Epithelial cell of prostate (primary cell): ENCODE measurements at regions not wholly inside any gene's neighbourhood (a gene's known extent, or its start where the extent isn't known, plus 50 kb on each side); places are given as distances from the start of the nearest gene placed in this dataset.
A peak's percentile ranks its signal among the peaks of the same experiment; 100 is the strongest.

ENCODE experiments used
- DNase-seq: peaks from one replicate; pipeline ENCODE4 v3.0.0-alpha.2; 2011; ENCODE audit warnings: low read depth, low spot score
- H3K27ac ChIP-seq: fragments of 450-650 bp; 2 replicates; pipeline ENCODE4 v1.5.1; 2017; ENCODE audit warnings: mild to moderate bottlenecking

DNA sequence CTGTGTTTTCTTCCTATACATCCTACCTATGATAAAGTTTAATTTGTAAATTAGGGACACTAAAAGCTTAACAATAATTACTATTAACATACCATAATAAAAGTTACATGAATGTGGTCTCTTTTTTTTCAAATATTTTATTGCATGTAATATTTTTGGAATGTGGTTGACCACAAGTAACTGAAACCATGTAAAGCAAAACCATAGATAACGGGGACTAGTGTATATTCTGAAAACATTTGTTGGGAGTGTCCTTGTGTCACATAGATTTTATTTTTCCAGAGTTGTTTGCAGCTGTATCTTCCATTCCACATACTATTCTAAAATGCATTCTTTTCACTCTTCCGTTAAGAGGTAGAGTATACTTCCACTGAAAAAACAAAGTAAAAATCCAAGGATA lies 200.4 kb downstream of the KIF18A start:
- no peak for DNase-seq
- H3K27ac ChIP-seq = no peak overlapping the region

DNA sequence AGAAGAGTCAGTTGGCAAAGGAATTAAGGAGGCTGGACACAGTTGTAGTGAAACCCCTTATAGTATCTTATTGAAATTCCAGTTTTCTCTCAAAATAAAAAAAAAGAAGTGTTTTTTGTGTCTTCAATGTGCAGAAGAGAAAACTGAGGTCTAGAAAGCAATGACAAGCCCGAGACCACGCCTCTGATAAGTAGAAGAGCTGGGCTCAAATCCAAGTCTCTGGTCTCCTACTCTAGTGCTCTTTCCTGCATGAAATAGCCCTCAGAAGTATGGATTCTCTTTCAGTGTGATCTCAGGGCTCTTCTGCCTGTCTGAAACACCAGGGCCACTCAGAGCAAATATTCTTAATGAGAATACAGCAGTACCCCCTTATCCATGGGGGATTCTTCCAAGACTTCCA lies 200.9 kb downstream of the KIF18A start:
- no peak for DNase-seq
- H3K27ac ChIP-seq = no peak overlapping the region

DNA sequence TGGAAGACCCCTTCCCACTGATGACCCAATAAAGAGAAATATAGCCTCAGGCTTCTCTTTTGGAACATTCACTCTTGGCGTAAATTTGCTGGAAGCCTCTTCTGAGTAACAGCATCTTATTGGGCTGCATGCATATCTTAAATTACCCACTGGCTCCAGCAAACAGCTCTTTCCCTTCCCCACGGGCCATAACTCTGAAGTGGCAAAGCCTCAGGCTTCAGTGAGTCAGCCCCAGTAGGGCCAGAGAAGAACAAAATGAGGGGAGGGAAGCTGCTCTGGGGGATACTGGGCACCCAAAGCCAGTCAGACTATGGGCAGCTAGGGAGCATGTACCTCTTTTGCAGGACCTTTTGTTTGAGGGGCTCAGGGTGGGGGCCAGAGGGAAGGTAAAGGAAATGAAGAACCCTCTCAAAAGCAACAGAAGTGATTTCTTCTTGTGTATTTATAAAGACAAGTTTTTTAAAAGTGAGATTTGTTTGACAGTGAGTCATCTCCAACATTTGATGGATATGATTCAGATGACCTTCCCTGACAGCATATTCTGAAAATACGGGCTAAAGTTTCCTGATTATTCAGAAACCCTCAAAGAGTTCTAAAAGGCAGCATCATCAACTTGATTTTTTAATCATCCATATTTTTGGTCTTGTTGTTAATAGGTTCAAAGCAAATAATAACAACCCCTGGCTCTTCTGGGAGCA lies 203.4 kb downstream of the KIF18A start:
- peak overlapping the region; percentile 13 for H3K27ac ChIP-seq
- no peak for DNase-seq

DNA sequence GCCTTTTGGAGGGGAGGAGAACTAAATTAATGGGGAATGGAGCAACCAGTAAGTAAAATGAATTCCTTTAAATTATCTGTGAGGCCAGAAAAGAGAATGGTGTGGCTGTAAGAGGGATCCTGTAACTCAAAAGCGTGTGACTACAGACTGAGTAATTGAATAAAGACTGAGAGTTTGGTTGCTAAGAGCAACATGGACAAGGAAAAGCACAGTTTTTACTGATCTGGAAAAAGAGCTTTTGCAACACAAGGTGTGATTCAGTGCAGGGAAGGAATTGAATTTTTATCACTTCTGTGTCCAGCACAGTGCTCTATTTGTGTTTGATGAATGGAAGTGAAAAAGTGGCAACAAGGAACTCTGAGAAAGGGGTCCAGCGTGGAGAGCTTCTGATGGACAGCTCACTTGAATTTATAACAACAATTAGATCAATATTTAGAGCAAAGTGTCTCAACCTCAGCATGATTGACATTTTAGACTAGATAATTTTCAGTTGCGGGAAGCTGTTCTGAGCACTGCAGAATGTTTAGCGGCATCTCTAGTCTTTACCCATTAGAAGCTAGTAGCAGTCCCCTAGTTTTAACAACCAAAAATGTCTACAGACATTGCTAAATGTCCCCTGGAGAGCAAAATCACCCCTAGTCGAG lies 202.8 kb upstream of the BDNF start:
- H3K27ac ChIP-seq = no peak overlapping the region
- no peak for DNase-seq

DNA sequence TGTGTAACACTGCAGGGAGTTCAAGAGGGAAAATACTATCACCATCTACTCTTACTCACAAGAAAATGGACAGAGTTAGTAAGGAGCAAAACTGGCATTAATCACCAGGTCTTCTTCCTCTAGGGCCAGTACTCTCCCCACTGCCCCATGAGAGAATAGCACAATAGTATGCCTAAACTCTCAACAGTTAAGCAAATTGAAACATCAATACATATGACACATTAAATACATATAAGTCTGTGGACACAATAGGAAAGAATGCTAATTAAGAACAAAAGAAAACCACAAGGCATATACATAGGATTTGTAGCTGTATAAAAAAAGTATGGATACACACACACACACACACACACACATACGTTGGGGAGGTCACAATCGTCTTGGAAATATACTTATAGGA lies 197.9 kb upstream of the BDNF start:
- DNase-seq = no peak
- no peak overlapping the region for H3K27ac ChIP-seq

DNA sequence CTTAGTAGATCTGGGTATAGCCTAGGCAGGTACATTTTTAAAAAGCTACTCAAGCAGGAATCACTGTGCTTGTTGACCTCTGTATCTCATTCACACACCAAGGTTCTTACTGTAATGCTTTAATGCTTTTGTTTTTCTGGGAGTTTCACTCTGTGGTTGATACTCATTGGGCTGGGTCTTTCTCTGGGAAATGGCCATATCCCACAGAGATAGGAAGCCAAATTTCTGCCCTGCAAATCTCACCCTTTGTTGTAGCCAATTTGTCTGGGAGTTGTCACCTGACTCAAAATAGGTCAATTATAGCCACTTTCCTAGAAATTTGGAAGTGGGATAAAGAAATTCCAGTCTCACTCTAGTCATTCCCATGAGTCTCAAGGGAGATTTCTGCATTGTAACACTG lies 195.8 kb upstream of the BDNF start:
- DNase-seq = no peak
- H3K27ac ChIP-seq = no peak overlapping the region

DNA sequence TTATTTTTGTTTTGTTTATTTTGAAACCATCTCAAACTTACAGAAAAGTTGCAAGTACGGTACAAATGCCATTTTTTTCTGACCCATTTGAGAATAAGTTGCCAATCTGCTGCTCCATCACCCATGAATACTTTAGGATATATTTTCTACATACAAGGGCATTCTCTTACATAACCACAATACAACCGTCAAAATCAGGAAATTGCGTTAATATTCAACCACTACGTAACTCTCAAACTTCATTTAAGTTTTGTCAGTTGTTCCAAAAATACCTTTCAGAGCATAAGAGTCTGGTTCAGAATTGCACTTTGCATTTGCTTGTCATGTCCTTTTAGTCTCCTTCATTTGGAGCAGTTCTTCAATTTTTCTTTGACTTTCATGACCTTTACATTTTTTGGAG lies 194.3 kb upstream of the BDNF start:
- no peak for DNase-seq
- no peak overlapping the region for H3K27ac ChIP-seq

DNA sequence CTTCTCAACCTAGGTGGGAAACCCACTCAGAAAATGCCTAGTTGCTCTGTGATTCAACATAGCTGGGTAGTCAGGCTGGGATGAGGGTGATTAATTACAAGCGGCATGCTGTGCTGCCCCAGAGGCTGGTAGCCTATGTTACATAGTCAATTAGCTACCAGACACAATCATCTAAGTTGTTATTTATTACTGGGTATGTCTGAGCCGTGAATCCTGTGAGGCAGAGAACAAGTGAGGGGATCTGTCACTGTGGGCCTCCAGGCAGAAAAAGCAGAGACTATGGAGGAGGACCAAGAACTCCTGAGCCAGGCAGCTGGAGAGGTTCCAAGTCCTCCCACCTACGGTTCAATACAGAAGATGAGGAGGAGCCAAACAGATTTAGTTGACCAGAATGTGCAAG lies 186.6 kb upstream of the BDNF start:
- DNase-seq = no peak

DNA sequence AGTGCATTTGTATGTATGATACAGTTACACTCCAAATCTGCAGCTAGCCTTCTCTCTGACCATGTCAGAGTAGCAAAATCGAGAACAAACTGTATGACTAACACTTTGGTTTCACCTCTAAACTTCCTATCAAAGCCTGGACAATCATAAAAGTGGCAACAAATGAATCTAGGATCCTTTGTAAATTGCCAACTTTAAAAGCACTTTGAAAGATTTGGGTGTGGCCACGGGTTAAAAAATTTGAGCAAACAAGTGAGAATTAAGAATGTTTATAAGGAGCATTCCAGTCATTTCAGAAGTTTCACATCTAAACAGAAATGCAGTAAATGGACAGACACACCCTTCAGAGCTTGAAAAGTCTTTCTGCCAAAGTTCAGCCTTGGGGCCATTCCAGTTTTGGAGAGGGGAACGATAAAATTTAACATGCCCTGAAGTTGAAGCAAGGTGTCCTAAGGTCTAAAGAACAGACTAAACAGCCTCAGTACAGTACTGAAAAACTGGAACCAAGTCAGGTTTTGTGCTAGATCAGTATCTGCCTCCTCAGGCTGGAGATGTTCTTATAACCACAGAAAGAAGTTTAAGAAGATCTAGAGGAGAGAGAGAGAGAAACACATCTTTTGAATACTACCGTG lies 181.9 kb upstream of the BDNF start:
- no peak for DNase-seq
- H3K27ac ChIP-seq = no peak overlapping the region

More for the DNA sequence above, 186.6 kb upstream of the BDNF start:
- no peak overlapping the region for H3K27ac ChIP-seq

DNA sequence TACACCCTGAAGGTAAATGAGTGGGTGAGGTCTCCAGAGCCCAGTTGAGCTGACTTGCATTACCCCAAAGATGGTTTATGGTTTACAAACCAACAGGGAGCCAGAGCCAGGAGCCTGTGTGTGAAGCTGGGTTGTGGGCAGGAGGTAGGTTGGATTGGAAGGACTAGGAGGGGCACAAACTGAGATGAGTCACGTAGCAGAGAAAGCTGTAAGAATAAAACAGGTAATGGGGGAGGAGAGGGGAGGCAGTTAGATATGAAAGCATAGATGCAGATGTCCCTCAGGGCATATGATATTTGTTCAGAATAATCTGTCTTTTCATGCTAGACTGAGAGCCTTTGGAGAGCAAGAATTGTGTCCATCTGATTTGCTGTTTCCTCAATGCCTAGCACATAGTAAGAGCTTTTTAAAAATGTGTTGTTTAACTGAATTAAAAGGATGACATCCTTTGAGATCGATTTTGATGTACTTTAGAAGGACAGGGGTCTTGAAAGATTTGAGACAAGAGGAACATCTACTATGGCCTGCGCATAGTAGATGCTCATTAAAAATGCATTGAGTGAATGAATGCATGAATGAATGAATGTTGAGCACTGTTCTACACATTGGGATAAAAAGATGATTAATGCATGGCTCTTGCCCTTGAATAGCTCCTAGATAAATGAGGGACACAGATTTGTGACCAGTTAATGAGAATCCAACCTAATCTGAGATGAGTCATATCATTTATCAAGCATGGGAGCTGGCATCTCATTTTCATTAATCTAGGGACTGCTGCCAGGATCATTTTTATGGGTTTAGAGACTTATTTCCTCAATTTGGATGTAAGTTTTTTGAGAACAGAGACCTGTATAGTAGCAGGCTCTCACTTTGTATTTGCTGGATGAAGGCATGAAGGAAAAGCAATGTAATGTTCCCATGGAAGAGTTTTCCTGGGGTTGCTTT lies 175.8 kb upstream of the BDNF start:
- no peak overlapping the region for H3K27ac ChIP-seq
- DNase-seq = no peak

DNA sequence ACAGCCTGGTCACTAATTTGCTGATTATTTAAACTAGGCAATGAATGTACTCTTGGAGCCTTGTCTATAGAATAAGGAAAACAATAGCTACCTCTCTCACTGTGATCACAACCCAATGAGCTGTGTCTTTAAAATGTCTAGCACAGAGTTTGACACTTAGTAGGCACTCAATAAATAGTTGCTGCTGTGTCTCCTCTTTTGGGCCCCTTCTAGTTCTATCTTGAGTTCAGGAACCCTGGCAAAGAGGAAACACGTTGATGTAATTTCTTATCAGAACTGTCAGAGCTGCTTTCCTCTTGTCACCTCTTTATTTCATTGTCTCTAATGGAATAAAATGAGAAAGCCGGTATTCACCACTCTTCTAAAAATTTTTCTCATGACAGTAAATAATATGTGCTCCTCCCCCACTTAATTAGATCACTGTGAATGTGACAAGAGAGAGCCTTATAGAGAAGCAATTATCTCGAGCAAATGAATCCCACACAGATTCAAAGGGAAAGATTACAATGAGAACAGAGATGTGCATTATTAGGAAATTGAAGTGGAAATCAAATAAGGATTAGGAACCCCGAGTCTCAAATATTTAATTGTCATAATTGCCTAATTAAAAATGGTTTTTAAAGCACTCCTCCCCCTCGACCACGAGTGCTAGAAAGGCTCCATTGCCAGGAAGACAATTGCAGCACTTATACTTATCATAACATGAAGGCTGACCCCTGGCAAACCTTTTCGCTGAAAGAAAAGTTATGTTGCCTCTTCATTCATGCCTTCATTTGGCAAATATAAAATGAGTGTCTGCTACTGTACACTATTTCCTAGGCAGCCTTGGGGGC lies 175.0 kb upstream of the BDNF start:
- H3K27ac ChIP-seq = no peak overlapping the region
- no peak for DNase-seq

DNA sequence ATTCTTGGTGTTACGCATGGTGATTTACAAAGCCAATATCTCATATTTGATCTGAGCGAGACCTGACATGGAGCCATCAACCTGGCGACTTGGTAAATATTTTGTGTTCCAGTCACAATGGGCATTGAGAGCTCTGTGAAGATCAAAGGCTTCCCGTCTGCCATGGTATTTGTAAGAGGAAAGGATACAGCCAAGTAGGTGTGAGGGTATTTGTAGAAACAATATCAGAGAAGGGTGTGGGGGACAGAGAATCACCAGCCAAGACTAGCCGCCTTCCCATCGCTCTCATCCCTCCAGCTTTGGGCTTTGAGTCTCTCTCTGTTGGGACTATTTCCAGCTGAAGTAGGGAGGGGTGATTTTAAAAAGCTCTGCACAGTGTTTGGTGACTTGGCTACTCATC lies 173.4 kb upstream of the BDNF start:
- DNase-seq = no peak
- H3K27ac ChIP-seq = no peak overlapping the region

DNA sequence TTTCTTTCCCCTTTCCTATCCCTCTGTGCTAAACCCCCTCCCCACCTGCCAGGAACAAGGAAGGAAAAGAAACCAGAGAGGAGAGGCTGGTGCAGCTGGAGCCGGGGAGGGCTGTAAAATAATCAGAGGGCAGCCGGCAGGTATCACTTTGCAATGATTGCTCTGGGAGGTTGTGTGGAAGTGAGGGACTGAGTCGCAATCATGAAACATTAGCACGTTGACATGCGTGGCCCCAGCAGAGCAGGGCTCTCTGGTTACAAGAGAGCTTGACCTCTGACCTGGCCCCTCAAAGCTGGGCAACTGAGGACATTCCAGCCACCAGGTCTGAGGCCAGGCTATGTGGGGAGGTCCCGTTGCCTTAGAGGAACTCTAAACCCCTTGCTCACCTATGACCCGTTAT lies 170.8 kb upstream of the BDNF start:
- H3K27ac ChIP-seq = no peak overlapping the region
- DNase-seq = no peak

DNA sequence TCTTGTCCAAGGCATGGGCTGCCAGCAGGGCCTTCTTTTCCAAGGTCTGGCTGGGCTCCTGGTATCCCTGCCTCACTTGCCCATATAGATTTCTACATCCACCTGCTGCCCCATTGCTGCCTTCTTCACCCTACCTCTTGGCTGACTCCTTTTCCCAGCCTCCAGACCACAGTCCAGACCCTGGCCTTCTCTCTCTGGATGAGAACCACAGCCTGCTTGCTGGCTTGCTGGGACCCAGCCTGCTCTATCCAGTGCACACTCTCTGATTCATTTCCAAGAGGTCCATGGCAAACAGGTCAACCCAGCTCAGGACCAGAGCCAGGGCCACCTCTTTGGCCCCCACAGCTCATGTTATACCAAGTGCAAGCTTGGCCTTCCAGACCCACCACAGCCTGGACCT lies 169.4 kb upstream of the BDNF start:
- no peak for DNase-seq
- no peak overlapping the region for H3K27ac ChIP-seq

DNA sequence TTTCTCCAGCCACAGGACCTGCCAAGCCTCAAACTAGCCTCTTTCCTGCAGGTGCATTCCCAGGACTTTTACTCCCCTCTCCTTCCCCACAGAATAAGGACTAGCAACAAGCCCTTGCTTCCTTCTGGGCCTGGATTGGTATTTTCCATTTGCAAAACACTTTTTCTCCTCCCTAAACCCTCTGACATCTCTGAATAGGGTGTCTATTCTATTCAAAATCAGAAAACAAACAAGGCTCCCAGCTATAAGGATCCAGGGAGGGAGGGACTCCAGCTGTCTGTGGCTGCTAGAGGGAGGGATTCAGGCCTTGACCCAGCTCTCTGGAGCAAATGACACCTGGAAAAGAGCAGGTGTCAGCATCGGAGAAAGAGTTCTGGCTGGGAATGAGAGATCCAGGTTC lies 168.5 kb upstream of the BDNF start:
- DNase-seq = no peak
- no peak overlapping the region for H3K27ac ChIP-seq

DNA sequence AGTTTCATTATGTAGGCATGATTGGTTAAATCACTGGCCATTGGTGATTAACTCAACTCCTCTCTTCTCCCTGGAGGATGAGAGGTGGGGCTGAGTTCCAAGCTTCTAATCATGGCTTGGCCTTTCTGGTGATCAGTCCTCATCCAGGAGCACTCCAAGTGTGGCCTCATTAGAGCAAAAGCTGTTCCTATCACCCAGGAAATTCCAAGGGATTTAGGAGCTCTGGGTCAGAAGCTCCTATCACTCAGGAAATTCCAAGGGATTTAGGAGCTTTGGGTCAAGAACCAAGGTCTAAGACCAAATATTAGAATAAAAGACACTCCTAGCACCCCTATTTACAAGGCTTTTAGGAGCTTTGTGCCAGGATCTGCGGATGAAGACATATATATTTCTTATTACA lies 168.0 kb upstream of the BDNF start:
- DNase-seq = no peak
- no peak overlapping the region for H3K27ac ChIP-seq

DNA sequence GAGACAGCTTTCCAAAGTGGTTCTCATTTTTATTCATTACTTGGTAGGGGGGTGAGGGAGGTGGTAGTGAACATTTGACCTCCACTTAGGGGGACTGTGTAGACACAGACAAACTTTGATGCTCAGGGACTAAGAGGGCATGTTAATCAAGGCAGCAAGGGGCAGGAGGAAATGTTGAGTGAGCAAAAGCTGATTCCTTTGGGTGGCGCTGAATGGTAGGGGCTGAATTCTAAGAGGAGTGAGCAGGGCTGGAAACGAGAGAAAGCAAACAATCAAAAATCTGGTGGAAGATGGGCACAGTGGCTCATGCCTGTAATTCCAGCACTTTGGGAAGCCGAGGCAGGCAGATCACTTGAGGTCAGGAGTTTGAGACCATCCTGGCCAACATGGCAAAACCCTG lies 164.8 kb upstream of the BDNF start:
- no peak overlapping the region for H3K27ac ChIP-seq
- no peak for DNase-seq

DNA sequence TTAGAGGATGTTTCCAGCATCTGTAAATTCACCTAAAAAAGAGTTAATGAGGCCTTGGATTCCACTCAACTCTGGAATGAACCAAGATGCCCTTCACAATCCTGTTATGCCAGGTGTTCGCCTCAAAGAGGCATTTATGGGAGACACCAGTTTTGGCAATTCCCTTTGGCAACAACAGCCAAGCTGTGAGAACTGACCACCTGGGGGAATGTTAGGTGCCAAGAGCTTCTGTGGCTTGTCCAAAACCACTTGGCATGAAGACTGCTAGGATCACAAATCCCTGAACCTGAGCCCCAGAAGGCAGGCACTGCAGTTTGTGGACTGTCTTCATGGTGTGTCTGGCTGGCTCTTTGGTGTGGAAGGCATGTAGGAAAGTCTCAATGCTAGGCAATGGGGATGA lies 164.4 kb upstream of the BDNF start:
- no peak for DNase-seq
- no peak overlapping the region for H3K27ac ChIP-seq

DNA sequence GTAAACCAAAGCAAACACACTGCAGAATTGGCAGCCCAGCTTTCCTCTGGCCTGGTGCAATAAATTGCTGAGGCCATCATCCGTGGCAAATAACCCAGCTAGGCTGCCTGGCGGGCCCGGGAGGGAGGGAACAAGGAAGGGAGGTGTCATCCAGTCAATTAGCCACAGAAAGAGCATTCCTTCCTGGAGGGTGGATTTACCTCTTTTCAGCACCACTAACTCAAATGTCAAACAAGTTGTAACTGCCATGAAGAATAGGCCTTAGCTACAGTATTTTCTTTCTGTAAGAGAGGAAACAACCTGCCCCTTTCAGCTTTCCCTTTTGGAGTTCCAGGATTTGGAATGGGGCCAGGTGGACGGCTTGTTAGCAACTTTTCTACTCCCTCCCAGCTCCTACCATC lies 163.8 kb upstream of the BDNF start:
- H3K27ac ChIP-seq = no peak overlapping the region
- DNase-seq = no peak

DNA sequence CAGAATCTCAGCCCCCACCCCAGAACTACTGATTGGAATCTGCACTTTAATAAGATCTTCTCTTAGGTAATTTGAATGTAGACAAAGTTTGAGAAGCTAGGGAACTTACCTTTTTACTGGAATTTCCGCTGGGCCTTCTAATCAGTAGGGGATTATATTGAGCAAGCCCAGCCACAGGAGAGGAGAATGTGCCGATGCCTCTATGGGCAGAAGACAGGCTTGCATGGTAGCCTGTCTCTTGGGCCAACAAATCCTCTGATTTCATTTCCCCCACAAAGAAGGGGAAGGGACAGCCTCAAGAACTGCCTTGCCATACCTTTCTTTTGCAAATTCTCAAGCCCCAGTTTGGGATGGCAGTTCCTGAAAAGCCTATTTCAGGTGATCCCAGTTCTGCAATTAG lies 163.4 kb upstream of the BDNF start:
- no peak overlapping the region for H3K27ac ChIP-seq
- no peak for DNase-seq
